ENCODE measurements at regions not wholly inside any gene's neighbourhood (a gene's known extent, or its start where the extent isn't known, plus 50 kb on each side); places are given as distances from the start of the nearest gene placed in this dataset.
A peak's percentile ranks its signal among the peaks of the same experiment; 100 is the strongest.
"Not testable (repeated sequence)": the region's sequence is repeated elsewhere in the genome, so short reads cannot be mapped to it uniquely, and the experiment has no call there.

DNA sequence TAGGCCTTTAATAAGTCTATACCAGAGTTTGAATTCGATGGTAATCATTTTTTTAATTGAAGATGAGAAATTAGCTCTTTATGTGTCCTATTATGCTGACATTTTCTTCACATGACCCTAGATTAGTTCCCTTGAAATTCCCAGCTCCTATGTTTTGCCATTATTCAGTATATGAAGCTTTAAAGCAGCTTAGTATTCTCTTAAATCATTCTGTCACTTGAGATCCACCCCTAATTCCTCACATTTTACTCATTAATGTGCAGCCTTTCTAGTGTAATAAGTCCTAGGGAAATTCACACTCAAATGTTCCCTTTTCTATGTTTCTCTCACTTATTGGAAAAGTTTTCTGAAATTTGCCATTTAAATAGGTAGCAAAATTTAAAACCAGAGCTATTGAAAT lies 704.5 kb upstream of the B3GALT2 start:
- in situ Hi-C loops (cut with HindIII; ENCODE audit: low pct_unique_long_range_greater_than_20kb, low sequenced_read_pairs): no loop called here
- DNase-seq (ENCODE audit: low read depth, low spot score): no peak

DNA sequence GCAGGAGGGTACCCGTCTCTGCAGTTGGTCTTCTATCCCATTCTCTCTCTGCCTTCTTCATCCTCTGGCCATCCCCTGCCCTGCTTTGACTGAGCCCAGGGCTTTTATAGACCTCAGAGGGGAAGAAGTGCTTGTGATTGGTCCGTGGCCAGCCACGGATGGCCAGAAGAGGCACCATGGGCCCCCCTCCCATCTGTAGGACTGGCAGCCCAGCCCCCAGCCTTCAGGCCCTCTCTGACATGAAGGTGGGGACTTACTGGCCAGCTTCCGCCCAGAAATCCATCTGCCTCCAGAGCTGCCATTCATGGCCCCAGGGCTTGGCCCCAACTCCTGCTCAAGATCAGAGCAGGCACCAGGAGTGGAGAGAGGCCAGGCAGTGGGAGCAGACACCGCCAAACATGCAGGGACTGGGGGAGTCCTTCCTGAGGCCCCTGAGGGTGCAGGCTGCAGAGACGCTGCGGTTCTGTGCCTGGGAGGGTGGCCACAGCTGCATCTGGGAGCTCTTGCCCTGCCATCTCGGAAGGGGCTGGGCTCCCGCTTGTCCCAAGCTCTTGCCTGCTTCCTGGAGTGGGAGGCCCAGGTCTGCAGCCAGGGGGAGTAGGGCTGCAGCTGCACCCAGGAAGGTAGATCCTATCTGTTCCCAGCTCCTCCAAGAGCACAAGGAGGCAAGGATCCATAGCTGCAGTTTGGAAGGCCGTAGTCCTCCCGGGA lies 698.6 kb upstream of the B3GALT2 start:
- DNase-seq (ENCODE audit: low read depth, low spot score): no peak
- in situ Hi-C loops (cut with HindIII; ENCODE audit: low pct_unique_long_range_greater_than_20kb, low sequenced_read_pairs): no loop called here

DNA sequence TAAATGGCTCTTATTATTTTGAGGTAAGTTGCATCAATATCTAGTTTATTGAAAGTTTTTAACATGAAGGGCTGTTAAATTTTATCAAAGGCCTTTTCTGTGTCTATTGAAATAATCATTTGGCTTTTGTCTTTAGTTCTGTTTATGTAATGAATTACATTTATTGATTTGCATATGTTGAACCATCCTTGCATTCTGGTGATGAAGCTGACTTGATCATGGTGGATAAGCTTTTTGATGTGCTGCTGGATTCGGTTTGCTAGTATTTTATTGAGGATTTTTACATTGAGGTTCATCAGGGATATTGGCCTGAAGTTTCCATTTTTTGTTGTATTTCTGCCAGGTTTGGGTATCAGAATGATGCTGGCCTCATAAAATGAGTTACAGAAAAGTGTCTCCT lies 691.5 kb upstream of the B3GALT2 start:
- DNase-seq (ENCODE audit: low read depth, low spot score); in situ Hi-C loops (cut with HindIII; ENCODE audit: low pct_unique_long_range_greater_than_20kb, low sequenced_read_pairs): not testable (repeated sequence)

DNA sequence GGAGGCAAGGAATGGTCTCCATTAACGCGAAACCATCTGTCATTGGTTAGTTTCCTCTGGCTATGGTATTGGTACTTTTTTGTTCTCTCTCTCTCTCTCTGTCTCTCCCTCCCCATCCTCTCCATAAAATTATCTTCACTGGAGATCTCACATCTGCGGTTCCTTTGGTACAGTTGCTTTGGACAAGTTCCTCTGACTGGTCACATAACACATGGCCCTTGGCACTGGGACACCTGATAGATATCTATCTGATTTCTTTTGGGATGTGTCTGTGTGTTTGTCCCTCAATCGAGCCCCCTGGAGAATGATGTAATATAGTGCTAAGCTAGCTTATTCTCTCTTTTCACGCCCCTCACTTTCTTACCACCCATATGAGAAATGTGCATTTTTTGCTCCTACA lies 682.0 kb upstream of the B3GALT2 start:
- in situ Hi-C loops (cut with HindIII; ENCODE audit: low pct_unique_long_range_greater_than_20kb, low sequenced_read_pairs): no loop called here
- no peak for DNase-seq (ENCODE audit: low read depth, low spot score)

GRCh38 chr1:193856261-193856660 lies 669.8 kb upstream of the B3GALT2 start:
- DNase-seq (ENCODE audit: low read depth, low spot score): no peak
- in situ Hi-C loops (cut with HindIII; ENCODE audit: low pct_unique_long_range_greater_than_20kb, low sequenced_read_pairs): no loop called here

- in situ Hi-C loops (cut with HindIII; ENCODE audit: low pct_unique_long_range_greater_than_20kb, low sequenced_read_pairs): no loop called here
- DNase-seq (ENCODE audit: low read depth, low spot score): peak; percentile 2
These were observed 664.3 kb upstream of the B3GALT2 start for GRCh38 chr1:193850745-193851144.

DNA sequence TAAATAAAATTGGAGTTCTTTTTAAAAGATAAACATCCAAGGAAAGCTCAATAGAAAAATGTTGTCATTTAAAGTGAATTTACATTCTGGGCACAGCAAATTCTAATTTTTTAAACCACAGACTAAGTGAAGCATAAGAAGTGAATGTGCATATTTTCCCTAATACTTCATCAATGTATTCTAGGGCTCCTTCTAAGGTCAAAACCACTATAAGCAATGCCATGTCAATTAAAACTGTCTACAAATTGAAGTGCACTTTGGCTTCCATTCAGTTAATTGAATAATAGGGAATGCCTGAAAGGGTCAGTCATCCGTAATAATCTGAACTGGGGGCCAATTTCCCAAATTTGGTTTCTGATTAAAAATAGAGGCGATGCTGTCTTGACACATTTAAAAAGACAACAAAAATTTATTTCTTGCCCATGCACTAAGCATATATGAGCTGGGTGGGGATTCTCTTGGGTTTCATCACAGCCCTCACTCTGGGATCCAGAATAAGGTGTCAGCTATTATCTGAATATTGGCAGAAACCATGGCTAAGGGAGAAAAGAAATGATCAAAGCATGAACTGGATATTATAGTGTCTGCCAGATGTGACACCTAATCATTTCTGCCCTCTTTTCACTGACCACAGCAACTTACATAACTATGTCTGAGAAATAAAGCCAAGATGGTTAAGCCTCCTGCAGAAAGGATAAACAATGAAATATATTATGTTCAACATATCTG lies 660.6 kb upstream of the B3GALT2 start:
- in situ Hi-C loops (cut with HindIII; ENCODE audit: low pct_unique_long_range_greater_than_20kb, low sequenced_read_pairs): no loop called here
- no peak for DNase-seq (ENCODE audit: low read depth, low spot score)

DNA sequence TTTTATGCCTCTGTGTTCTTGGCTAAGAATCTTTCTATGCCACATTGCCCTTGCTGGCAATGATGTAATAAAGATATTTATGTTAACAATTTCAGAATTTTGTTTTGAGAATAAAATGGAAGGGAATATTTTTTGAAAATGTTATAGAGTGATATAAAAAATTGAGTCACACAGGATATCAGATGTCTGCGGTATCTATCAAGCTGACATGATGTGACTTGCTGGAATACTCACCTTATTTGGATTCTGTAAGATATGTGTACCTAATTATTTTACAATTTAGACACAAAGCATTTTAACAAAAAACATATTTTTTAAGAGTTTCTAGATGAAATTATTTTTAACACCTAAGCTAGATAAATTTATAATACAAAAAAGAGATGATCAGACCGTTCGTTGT lies 660.0 kb upstream of the B3GALT2 start:
- no peak for DNase-seq (ENCODE audit: low read depth, low spot score)
- in situ Hi-C loops (cut with HindIII; ENCODE audit: low pct_unique_long_range_greater_than_20kb, low sequenced_read_pairs): no loop called here

DNA sequence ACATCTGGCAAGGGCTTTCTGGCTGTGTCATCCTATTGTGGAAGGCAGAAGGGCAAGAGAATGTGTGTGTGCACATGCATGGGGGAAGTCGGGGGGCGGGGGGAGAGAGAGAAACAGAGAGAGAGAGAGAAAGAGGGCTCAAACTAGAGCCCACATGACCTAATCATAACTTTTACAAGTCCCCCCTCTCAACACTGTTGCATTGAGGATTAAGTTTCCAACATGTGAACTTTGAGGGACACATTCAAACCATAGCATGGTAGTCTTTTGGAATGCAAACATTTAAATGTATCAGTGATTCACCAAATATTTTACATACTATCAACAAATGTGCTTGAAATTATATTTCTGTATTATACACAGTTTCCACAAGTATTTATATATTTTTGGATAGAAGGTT lies 655.4 kb upstream of the B3GALT2 start:
- in situ Hi-C loops (cut with HindIII; ENCODE audit: low pct_unique_long_range_greater_than_20kb, low sequenced_read_pairs): no loop called here
- DNase-seq (ENCODE audit: low read depth, low spot score): no peak

GRCh38 chr1:193831465-193831864 lies 645.1 kb upstream of the B3GALT2 start:
- in situ Hi-C loops (cut with HindIII; ENCODE audit: low pct_unique_long_range_greater_than_20kb, low sequenced_read_pairs): no loop called here

GRCh38 chr1:193827516-193827915 lies 641.1 kb upstream of the B3GALT2 start:
- no peak for DNase-seq (ENCODE audit: low read depth, low spot score)
- in situ Hi-C loops (cut with HindIII; ENCODE audit: low pct_unique_long_range_greater_than_20kb, low sequenced_read_pairs): no loop called here

More at GRCh38 chr1:193831465-193831864, 645.1 kb upstream of the B3GALT2 start:
- no peak for DNase-seq (ENCODE audit: low read depth, low spot score)

- DNase-seq (ENCODE audit: low read depth, low spot score): no peak
- in situ Hi-C loops (cut with HindIII; ENCODE audit: low pct_unique_long_range_greater_than_20kb, low sequenced_read_pairs): no loop called here
These were observed 633.0 kb upstream of the B3GALT2 start for GRCh38 chr1:193819376-193819775.

DNA sequence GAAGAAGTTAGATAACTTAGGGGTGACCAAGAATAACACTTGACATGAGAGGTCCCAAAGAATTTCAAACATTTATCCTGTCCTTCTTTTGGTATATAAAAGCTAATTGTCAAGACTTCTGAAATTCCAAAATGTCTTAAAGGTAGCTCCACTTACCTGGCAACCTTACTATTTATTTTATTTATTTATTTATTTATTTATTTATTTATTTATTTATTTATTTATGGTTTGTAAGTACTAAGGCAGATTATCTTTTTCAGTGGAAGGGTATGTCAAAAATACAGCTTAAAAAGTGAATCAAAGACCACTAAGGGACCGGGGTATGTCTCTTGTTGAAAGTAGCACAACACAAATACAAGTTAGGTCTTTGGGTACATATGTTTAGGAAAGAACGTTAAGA lies 620.8 kb upstream of the B3GALT2 start:
- in situ Hi-C loops (cut with HindIII; ENCODE audit: low pct_unique_long_range_greater_than_20kb, low sequenced_read_pairs): no loop called here
- DNase-seq (ENCODE audit: low read depth, low spot score): no peak

GRCh38 chr1:193806079-193807048 lies 620.0 kb upstream of the B3GALT2 start:
- no peak for DNase-seq (ENCODE audit: low read depth, low spot score)
- in situ Hi-C loops (cut with HindIII; ENCODE audit: low pct_unique_long_range_greater_than_20kb, low sequenced_read_pairs): no loop called here

DNA sequence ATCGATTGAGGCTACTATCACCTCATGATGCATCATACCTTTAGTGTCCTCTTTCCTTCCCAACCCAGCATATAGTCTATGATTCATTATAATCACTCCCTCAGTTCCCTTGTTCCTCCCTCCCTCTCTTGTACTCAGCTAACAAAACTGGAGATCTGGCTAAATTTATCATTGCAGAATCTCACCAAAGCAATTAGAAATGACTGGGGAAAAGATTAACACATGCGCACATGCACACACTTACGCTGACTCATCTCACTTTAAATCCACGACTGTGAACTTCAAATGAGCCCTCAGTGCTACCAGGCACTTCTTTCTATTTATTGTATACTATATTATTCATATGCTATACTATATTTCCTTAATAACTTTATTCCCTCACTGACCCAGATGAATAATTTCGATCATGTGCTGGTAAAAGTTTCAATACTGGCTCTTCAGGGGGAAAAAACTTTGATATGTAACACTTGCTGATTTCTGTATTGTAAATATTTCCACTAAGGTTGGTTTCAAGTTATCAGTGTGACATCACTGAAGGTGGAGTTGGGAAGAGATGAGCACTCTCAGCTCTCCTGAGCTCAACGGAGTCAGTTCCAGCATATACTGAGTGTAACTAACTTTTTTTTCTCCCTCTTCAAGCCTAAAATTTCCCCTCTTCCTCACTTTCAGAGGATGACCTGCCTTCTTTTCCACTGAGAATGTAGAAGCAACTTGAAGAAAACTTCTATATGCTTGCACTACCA lies 613.7 kb upstream of the B3GALT2 start:
- DNase-seq (ENCODE audit: low read depth, low spot score): no peak

DNA sequence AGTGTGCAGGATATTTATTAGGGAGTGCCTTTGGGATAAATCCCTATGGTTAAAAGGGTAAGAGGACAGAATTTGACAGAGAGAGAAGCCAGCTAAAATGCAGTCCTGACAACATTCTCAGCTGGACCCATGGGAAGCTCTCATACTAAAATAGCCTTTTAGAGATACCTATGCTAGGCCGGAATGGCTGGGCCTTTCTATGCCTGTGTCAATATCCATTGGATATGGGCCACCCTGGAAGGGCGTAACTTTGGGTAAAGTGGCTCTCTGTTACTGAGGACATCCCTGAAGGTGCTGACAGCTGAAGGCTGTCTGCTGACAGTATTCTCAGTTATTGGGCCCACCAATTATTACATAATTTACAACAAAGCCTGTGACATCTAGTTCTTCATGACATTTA lies 613.0 kb upstream of the B3GALT2 start:
- in situ Hi-C loops (cut with HindIII; ENCODE audit: low pct_unique_long_range_greater_than_20kb, low sequenced_read_pairs): no loop called here
- no peak for DNase-seq (ENCODE audit: low read depth, low spot score)

More for the DNA sequence above, 613.7 kb upstream of the B3GALT2 start:
- in situ Hi-C loops (cut with HindIII; ENCODE audit: low pct_unique_long_range_greater_than_20kb, low sequenced_read_pairs): no loop called here

- DNase-seq (ENCODE audit: low read depth, low spot score): no peak
- in situ Hi-C loops (cut with HindIII; ENCODE audit: low pct_unique_long_range_greater_than_20kb, low sequenced_read_pairs): no loop called here
These were observed 607.8 kb upstream of the B3GALT2 start for GRCh38 chr1:193794239-193794638.

- DNase-seq (ENCODE audit: low read depth, low spot score): no peak
- in situ Hi-C loops (cut with HindIII; ENCODE audit: low pct_unique_long_range_greater_than_20kb, low sequenced_read_pairs): no loop called here
These were observed 605.3 kb upstream of the B3GALT2 start for GRCh38 chr1:193791746-193792145.

Measured in SK-MEL-5 (cell line).